ENCODE measurements at regions not wholly inside any gene's neighbourhood (a gene's known extent, or its start where the extent isn't known, plus 50 kb on each side); places are given as distances from the start of the nearest gene placed in this dataset.

DNA sequence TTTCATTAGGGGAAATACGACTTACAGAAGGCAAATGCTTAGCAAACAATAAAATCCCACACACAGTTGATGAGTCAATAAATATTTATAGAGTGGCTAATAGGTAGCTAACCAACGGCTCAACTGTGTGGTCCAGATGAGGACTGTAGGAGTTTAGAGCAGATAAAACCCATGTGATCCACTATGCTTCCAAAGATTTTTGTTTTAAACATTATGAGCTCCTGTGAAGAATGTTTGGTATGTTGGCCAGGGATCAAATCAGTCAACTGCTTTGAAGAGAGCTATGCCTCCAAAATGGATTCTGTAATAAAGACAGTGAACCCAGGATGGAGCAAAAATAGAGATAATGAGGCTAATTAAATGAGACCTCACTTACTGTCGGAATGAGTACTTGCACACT lies 72.3 kb upstream of the COL11A1 start:
- TF ChIP-seq, protein P1, sequence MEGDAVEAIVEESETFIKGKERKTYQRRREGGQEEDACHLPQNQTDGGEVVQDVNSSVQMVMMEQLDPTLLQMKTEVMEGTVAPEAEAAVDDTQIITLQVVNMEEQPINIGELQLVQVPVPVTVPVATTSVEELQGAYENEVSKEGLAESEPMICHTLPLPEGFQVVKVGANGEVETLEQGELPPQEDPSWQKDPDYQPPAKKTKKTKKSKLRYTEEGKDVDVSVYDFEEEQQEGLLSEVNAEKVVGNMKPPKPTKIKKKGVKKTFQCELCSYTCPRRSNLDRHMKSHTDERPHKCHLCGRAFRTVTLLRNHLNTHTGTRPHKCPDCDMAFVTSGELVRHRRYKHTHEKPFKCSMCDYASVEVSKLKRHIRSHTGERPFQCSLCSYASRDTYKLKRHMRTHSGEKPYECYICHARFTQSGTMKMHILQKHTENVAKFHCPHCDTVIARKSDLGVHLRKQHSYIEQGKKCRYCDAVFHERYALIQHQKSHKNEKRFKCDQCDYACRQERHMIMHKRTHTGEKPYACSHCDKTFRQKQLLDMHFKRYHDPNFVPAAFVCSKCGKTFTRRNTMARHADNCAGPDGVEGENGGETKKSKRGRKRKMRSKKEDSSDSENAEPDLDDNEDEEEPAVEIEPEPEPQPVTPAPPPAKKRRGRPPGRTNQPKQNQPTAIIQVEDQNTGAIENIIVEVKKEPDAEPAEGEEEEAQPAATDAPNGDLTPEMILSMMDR (IDR thresholded peaks at IDR 0.05; ENCODE audit: low read depth, low read length, poor library complexity, severe bottlenecking) = no peak
- TF ChIP-seq EZH2phosphoT487 (IDR thresholded peaks at IDR 0.05; ENCODE audit: borderline replicate concordance, low read length) = no peak
